Suprapubic skin (tissue), 4 donors: ENCODE measurements at regions not wholly inside any gene's neighbourhood (a gene's known extent, or its start where the extent isn't known, plus 50 kb on each side); places are given as distances from the start of the nearest gene placed in this dataset.
"Not testable (repeated sequence)": the region's sequence is repeated elsewhere in the genome, so short reads cannot be mapped to it uniquely, and the experiment has no call there.

ENCODE experiments used
- DNase-seq, 2 donors: peaks; one replicate each; pipeline ENCODE4 v3.0.0-alpha.2; 2019; ENCODE audit warnings: low spot score in 2 of 2
- H3K27ac ChIP-seq: fragments of 200-600 bp; sonication (generic); one replicate; pipeline ENCODE4 v1.5.1; 2019
- H3K27me3 ChIP-seq: fragments of 200-600 bp; sonication (generic); one replicate; pipeline ENCODE4 v1.5.1; 2019
- H3K36me3 ChIP-seq: fragments of 200-600 bp; sonication (generic); one replicate; pipeline ENCODE4 v1.5.1; 2019
- H3K4me1 ChIP-seq: fragments of 200-600 bp; sonication (generic); one replicate; pipeline ENCODE4 v1.5.1; 2019
- H3K4me3 ChIP-seq: fragments of 200-600 bp; sonication (generic); one replicate; pipeline ENCODE4 v1.5.1; 2019; ENCODE audit warnings: mild to moderate bottlenecking
- H3K9me3 ChIP-seq: fragments of 200-600 bp; sonication (generic); one replicate; pipeline ENCODE4 v1.5.1; 2019
- CTCF ChIP-seq, 2 donors: fragments of 200-600 bp in 1 of 2; fragments of 450-650 bp in 1 of 2; sonication (generic) in 1 of 2; IDR thresholded peaks; one replicate each; pipeline ENCODE4 v1.5.1; 2016 to 2019; ENCODE audit warnings: antibody characterized with exemption in 2 of 2, mild to moderate bottlenecking in 1 of 2, moderate library complexity in 1 of 2
- EP300 ChIP-seq: sonication (generic); formaldehyde crosslinking; IDR thresholded peaks from one replicate; pipeline ENCODE4 v1.6.1; 2017; ENCODE audit warnings: antibody characterized with exemption
- POLR2A ChIP-seq, 2 donors: fragments of 450-650 bp; IDR thresholded peaks; one replicate each; pipeline ENCODE4 v1.6.1; 2017; ENCODE audit warnings: antibody characterized with exemption in 2 of 2, mild to moderate bottlenecking in 2 of 2, moderate library complexity in 2 of 2
- POLR2AphosphoS5 ChIP-seq, 3 donors: sonication (generic); formaldehyde crosslinking; IDR thresholded peaks; one replicate each; pipeline ENCODE4 v1.6.1; 2017; ENCODE audit warnings: antibody characterized with exemption in 3 of 3
- WGBS: methylation state at CpG from one replicate; pipeline ENCODE4 v1.1.5; 2018; 5-methylcytosine and 5-hydroxymethylcytosine counted together

GRCh38 chr7:28328822-28329660 lies 83.3 kb upstream of the CREB5 start:
- WGBS, result 74% methylated on average over 9 of the region's 9 CpGs
- no peaks in the 10 kb centered on the region for H3K36me3 ChIP-seq
- no peak overlapping the region for H3K27ac ChIP-seq

DNA sequence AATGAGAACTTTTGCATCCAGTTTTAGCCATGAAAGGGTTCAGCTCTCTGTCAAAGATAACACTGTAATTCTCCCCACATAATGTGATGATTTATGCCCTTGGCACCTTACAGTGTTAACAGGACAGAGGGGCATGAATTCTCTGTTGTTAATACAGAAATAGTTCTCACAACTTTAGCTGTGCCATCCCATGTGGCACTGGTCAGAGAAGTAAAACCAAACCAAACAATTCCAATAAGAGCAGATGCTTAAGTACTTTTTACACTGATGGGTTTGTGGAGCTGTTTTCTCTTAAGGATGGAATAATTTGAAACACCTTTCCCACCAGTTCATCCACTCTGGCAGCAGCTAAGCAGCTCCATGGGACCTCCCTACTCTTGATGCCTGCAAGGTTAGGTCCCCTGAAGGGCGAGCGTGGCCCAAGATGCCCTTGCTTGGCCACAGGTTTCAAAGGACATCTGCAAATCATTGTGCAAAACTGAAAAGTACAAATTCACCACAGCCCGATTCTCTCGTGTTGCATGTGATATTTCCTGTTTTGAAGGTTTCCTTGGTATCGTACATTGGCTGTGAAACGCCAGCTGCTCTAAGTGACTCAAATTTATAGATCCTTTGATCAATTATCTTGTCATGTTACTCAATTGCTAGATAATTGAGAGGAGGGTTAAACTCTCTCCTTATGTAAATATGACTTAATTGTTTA lies 82.5 kb upstream of the CREB5 start:
- peaks cover 6% of the 10 kb centered on the region for H3K4me1 ChIP-seq
- peak overlapping the region; percentile 20 for H3K27ac ChIP-seq
- no peaks in the 10 kb centered on the region for H3K27me3 ChIP-seq
- TF ChIP-seq POLR2A (IDR thresholded peaks at IDR 0.05) (no peak), POLR2AphosphoS5 (IDR thresholded peaks at IDR 0.05) (peak in 1 of 3 donors; percentile 20), CTCF (IDR thresholded peaks at IDR 0.05) (no peak), EP300 (no peak)
- no peaks in the 10 kb centered on the region for H3K9me3 ChIP-seq
- no peak for DNase-seq
- 20% methylated on average over 6 of the region's 6 CpGs for WGBS
- H3K4me3 ChIP-seq, result no peak overlapping the region
- no peaks in the 10 kb centered on the region for H3K36me3 ChIP-seq

More at GRCh38 chr7:28328822-28329660, 83.3 kb upstream of the CREB5 start:
- H3K4me3 ChIP-seq, result no peak overlapping the region
- H3K27me3 ChIP-seq, result no peaks in the 10 kb centered on the region
- no peak for TF ChIP-seq POLR2AphosphoS5 (IDR thresholded peaks at IDR 0.05)
- TF ChIP-seq CTCF (IDR thresholded peaks at IDR 0.05), result no peak
- no peak for TF ChIP-seq EP300
- no peak for TF ChIP-seq POLR2A (IDR thresholded peaks at IDR 0.05)
- no peak for DNase-seq
- peaks cover 6% of the 10 kb centered on the region for H3K4me1 ChIP-seq
- H3K9me3 ChIP-seq, result no peaks in the 10 kb centered on the region

- no peaks in the 10 kb centered on the region for H3K36me3 ChIP-seq
- no peak overlapping the region for H3K27ac ChIP-seq
- peaks cover 6% of the 10 kb centered on the region for H3K4me1 ChIP-seq
- no peak for DNase-seq
- H3K4me3 ChIP-seq, result no peak overlapping the region
- no peaks in the 10 kb centered on the region for H3K9me3 ChIP-seq
- TF ChIP-seq CTCF (IDR thresholded peaks at IDR 0.05) (no peak), EP300 (no peak), POLR2A (IDR thresholded peaks at IDR 0.05) (no peak), POLR2AphosphoS5 (IDR thresholded peaks at IDR 0.05) (no peak)
- 40% methylated on average over 4 of the region's 4 CpGs for WGBS
- no peaks in the 10 kb centered on the region for H3K27me3 ChIP-seq
These were observed 81.8 kb upstream of the CREB5 start for GRCh38 chr7:28330384-28331070.

GRCh38 chr7:28332046-28332445 lies 80.3 kb upstream of the CREB5 start:
- TF ChIP-seq EP300, result no peak
- TF ChIP-seq POLR2A (IDR thresholded peaks at IDR 0.05), result no peak
- no peak for TF ChIP-seq CTCF (IDR thresholded peaks at IDR 0.05)
- TF ChIP-seq POLR2AphosphoS5 (IDR thresholded peaks at IDR 0.05), result no peak

DNA sequence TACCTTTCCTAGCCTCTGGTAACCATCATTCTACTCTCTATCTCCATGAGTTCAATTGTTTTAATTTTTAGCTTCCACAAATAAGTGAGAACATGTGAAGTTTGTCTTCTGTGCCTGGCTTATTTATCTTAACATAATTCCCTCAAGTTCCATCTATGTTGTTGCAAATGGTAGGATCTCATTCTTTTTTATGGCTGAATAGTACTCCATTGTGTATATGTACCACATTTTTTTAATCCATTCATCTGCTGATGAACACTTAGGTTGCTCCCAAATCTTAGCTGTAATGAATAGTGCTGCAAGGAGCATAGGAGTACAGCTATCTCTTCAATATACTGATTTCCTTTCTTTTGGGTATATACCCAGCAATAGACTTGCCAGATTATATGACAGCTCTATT lies 78.8 kb upstream of the CREB5 start:
- not testable (repeated sequence) for H3K4me3 ChIP-seq, H3K4me1 ChIP-seq, H3K36me3 ChIP-seq, H3K27me3 ChIP-seq, H3K9me3 ChIP-seq, DNase-seq, H3K27ac ChIP-seq

More at GRCh38 chr7:28332046-28332445, 80.3 kb upstream of the CREB5 start:
- no peak for DNase-seq
- no peaks in the 10 kb centered on the region for H3K36me3 ChIP-seq
- H3K4me1 ChIP-seq, result peaks cover 6% of the 10 kb centered on the region
- H3K4me3 ChIP-seq, result no peak overlapping the region
- WGBS, result 90% methylated on average over 4 of the region's 4 CpGs
- H3K9me3 ChIP-seq, result no peaks in the 10 kb centered on the region
- no peak overlapping the region for H3K27ac ChIP-seq
- H3K27me3 ChIP-seq, result no peaks in the 10 kb centered on the region
